Raji (cell line): ENCODE measurements at regions not wholly inside any gene's neighbourhood (a gene's known extent, or its start where the extent isn't known, plus 50 kb on each side); places are given as distances from the start of the nearest gene placed in this dataset.

Experiments
- POLR2A ChIP-seq: IDR thresholded peaks from 2 replicates; pipeline ENCODE4 v1.6.1; 2011; ENCODE audit warnings: low read depth, low read length, control low read depth; ENCODE audit not compliant: insufficient read depth

DNA sequence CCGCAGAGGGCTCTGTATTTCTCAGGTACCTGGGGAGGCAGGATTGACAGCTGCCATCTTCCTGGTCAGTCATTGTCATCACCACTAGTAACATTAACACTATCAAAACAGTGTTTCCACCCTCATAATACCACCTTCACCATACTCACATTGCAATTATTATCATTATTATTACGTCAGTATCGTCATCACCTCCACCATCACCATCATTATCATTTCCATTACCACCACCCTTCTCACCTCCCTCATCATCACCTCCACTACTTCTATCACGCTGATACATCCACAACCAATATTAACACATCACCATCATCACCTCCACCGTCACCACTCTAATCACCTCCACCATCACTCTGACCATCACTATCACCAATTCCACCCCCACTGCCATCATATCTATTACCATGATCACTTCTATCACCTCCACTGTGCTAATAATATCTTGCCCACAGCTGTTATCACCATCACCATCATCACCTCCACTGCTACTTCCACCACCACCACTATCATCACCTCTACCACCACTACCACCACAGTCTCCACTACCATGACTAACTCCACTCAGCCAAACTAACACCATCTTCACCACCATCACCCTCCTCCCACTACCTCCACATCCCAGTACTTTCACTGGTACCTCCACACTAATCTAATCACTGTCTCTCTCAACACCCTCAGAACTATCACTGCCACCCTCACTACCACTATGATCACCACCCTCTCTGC is 196.4 kb downstream of the RPS24 start:
- TF ChIP-seq POLR2A, result no peak

DNA sequence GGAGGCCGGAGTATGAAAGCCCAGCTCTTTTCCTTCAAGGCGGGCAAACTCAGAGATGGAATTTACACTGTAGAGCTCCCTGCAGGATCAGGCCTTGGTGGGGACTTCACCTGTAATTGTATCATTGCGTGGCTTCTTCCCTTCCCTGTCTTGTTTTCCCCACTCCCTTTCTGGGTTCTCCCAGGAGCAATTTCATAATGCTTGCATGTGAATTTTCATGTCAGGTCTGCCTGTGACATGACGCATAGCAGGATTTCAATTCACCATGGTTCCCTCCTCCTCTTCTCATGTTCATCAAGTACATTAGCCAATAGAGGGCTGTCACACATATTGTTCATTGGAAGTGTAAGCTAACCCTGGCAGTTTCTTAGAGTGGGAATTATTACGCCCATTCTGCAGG is 197.7 kb downstream of the RPS24 start:
- no peak for TF ChIP-seq POLR2A

DNA sequence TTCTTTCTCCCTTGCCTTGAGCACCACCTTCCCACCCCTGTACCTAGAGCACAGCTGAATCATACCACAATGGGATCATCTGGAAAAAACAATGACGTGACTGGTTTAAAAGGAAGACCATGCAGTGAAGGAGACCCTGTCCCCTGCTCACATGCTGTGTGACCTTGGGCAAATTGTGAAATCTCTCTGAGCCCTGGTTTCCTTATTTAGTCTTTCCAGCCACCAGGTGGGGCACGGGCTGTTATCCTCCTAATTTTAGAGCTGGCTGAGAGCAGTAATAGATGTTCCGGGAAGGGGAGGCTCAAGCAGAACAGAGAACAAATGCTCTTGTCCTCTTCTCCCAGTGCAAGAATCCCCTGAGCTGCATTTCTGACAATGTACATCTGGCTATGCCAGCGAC is 198.3 kb downstream of the RPS24 start:
- TF ChIP-seq POLR2A, result no peak

DNA sequence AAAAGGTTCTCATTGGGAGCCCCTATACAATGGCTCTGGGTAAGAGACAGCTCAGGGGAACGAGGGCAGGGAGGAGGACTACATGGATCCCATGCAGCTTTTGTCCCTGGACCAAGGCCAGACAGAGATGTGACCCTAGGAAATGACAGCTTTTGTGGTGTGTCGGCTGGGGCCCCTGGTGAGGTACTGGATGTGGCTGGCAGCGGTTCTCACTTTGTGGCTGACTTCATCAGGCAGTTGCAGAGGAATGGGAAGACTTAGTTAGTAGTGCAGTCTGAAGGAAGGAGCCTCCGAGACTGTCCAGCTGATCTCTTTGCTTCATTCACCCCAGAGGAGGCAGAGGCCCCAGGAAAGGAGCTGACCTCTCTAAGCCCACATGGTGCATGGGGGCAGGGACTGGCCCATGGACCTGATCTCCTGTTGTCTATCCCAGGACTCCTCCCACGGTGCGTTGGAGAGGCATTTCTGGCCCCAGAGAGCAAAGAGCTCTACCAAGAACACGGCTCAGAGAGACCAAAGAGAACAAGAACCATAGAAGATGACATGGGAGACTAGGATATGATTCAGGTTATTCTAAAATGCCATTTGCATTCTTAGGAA is 202.9 kb downstream of the RPS24 start:
- no peak for TF ChIP-seq POLR2A

DNA sequence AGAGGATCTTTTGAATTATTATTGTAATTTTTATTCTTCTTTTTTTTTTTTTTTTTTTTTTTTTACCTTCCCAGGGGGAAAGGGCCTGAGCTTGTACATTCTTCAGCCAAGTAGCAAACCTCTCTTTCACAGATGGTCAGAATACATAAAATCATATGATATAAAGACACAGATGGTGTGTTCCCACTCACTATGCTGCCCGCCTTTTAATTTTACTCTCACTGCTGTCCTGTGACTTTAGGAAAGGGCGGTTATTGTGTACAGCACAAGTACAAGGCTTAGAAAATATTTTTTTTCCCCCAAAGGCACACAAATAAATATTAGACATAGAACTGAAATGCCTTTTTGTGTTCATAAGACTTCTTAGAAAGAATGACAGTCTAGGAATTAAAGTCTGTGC is 213.6 kb downstream of the RPS24 start:
- TF ChIP-seq POLR2A, result no peak

DNA sequence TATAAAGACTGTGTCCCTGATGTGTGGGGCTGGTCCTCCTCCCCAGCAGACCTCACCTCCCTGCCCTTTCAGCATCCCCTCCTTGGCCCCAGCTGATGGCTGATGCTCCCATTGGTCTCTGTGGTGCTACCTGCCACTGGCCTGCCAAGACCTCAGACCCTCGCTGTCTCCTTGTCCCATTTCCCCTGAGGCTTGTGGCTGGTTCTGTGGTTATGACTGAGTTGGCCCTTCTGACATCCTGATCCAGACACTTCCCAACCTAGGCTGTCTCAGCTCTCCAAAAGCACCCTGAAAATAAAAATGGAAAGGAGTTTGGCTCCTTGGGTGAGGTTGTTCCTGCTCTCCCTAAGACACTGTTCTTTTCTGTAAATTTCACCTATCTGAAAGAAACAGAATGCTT is 214.2 kb downstream of the RPS24 start:
- no peak for TF ChIP-seq POLR2A

DNA sequence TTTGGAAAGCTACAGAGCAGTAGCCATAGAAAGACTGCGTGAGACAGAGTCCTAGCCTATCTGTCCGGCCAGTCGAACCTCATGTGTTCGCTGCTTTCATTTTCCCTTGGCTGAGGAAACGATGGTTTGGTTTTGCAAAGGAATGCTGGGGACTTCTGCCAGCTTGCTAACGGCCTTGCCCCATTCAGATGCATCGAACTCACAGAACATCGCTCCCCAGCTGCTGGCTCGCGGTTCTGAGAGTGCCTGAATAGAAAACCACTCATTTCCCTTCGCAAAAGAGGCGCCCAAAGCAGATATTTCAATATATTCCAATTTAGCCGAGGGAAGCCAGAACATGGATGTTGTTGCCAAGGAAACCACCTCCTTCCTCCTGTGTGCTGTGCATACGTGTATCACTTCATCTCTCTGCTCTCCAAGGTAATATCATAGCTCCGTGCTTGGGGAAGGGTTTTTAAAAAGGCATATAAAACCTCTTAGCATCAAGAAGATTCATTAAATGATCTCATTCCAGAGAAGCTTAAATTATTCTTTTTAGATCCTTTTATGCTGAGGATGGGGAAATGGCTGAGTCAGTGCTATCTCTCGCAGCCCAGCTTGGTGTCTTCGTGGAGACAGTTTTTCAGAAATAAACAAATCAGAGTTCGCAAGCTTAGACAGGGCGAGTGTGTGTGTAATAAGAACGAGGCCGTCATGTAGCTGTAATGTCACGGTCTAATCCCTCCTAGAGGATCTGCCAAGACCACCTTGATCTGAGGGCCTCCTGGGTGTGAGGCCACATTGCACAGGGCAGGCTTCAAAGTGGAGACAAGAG is 215.2 kb downstream of the RPS24 start:
- TF ChIP-seq POLR2A, result no peak

DNA sequence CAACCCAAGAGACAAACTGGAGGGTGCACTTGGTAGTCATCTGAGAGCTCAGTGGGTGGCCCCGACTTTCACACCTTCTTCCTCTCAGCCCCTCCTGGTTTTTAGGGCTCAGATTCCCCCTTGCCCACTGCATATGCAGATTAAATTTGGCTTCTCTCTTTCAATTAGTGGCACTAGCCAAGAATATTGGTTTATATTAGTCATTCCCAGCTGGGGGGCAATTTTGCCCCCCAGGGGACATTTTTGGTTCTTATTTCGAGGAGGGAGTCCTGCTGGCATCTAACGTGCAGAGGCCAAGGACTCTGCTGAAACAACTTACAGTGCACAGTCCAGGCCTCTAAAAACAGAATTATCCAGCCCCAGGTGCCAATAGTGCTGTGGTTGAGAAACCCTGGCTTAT is 216.0 kb downstream of the RPS24 start:
- no peak for TF ChIP-seq POLR2A

DNA sequence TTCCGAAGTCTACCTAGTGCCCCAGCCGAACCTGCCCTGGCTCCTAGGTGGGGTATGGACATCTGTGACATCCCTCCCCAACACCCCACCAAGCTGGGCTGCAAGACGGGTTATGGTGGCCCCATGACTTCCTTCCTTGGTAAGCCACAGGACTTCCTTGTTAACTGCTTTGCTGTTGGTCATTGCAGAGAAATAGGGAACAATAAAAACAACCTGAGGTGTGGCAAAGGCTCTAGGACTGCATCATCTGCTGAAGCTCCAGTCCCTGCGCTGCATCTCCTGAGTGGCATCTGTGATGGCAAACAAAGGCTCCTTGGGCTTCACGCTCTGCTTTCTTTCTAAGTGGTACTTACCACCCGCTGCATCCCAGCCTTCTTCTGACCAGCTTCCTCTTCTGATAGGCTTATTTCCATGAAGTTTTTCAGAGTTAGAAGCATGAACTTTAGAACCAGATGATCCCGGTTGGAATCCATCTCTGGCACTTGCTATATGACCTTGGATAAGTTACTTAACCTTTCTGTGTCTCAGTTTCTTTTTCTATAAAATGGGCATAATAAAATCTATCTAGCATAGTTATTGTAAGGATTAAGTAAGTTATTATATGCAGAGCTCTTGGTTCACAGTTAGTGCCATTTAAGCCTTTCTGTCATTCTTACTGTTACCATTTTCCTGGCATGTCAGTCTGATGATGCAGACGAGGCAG is 216.8 kb downstream of the RPS24 start:
- no peak for TF ChIP-seq POLR2A

DNA sequence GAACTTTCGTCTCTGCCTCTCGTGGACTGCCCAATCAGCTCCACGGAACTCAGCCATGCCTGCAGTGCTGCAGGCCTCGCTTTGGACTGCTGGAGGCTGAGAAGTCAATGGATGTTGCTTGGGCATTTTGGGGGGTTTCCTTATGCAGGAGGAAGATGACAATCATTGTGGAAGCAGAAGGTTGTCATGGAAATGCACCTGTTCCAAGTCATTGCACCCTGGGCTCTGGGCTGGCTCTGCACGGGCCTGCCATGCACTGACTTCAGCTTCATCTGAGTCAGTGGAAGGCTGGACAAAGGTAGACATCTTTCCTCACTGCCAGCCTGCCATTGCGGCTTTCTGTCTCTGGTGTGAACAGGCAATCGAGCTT is 217.3 kb downstream of the RPS24 start:
- no peak for TF ChIP-seq POLR2A

DNA sequence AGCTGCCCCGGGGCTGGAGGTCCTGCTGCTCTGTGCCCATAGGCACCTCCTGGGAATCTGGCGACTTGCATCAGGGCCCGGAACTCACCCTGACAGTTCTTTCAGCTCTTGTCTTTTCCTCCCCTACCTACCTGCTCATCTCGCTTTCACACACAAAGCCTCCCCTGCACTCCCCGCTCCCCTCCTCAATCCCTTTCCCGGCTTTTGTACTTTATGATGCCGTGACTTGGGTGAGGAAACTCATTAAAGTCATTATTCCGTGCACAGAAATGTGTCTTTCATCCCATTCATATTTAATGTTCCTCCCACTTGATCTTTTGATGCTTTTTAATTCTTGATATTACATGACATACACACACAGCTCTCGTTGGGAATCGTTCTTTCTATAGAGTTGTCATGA is 218.6 kb downstream of the RPS24 start:
- TF ChIP-seq POLR2A, result no peak

DNA sequence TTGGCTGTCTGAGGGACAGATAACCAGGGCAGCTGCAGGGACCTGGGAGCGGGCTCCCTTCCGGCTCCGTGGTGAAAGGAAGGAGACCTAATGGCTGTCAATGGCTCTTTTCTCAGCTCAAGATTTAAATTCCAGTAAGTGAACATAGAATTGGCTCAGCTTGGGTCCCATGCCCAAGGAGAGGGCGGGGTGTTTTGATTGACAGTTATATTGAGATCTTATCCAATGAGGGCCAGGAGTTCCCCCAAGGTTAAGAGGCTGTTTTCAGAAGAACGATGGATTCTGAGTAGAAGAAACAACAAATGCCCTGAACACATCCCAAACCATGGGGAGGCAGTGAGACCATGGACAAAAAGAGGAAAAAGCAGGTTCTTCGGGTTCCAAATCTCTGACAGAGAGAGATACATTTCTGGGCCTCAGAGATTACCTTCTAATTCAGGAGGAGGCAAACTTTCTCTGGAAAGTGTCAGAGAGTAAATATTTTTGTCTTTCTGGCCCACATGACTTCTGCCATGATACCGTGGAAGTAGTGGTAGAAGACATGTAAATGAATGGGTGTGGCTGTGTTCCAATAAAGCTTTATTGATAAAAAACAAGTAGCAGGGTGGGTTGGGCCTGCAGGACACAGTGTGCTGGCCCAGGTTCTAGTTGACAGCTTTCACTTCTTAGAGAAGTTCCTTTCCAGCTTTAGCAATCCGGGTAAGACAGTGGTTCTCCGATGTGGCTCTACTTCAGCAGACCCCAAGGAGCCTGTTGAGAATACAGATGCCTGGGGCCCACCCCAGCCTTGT is 219.6 kb downstream of the RPS24 start:
- no peak for TF ChIP-seq POLR2A

DNA sequence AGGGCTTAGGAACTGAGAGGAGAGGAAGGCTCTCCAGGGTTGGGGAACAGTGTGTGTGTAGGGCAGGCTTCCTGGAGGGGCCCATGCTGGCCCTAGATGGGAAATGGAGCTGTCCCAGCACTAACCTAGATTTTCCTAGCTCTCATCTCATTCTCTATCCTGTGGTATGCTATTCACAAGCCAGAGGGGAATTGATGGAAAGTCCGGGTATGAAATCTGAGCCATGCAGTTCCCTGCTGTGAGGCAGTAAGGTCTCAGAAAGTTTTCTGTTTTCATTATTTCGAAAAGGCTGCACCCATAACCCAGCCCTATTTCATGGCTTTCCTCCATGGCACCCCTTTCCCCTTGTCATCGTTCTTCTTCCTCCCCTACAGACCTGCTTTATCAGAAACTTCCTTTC is 220.3 kb downstream of the RPS24 start:
- no peak for TF ChIP-seq POLR2A

DNA sequence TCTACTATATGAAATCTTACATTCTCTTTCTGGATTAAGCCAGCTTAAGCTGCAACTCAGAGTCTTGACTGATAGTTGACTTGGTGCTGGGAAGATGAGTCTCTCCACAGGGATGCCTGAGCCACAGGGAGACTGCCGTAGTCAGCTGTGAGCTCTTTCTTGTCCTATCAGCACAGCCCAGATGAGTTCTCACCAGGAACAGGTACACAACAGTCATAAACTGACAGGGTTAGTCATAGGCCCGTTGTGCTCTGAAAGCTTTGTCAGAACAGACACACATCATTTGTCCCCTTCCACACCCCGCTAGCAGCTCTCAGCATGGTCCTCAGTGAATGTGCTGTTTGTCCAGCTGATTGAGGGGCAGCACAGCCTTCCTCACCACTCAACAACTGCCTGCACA is 221.6 kb downstream of the RPS24 start:
- TF ChIP-seq POLR2A, result no peak
